Hippocampal formation (tissue), 2 donors: ENCODE measurements at regions not wholly inside any gene's neighbourhood (a gene's known extent, or its start where the extent isn't known, plus 50 kb on each side); places are given as distances from the start of the nearest gene placed in this dataset.
"Not testable (repeated sequence)": the region's sequence is repeated elsewhere in the genome, so short reads cannot be mapped to it uniquely, and the experiment has no call there.

Experiments used
- DNase-seq, 2 donors: peaks; one replicate each; lab custom pipeline; 2025; lab: John Stamatoyannopoulos, UW

DNA sequence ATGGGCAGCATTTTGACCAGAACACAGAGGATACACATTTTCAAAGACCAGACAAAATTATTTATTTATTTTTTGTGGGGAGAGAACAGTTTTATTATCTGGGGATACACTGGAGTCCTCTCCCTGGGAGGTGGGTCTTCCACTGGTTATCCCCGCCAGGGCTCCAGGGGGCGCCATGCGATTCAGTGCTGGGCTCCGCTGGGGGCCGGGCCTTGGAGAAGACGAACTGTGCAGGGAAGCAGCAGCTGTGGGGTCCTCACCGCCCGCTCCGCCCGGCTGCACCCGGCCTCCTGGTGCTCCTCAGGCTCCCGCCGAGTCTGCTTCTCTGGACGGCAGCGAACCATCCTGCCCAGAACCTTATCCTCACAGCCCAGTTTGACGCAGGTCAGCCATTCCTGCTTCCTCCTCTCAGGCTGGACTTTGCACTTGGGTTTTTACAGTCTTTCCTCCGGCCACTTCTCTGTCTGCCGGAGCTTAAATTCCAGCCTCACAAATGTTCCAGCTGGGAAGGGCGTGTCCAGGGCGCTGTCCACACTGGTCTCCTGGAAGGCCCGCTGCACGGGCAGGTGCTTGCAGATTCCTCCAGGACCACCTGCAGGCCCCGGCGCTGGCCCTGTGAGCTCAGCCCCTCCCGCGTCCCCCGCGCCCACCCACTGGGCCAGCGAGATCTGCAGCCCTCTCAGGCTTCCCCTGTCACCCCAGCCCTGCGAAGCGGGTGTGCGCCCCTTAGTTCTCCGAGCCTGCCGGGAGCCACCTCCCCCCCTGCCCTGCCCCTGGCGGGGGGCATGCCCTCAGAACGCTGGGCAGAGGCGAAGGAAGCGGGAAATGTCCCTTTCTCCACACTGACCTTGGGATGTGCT, 1830.0 kb upstream of the DEFB115 start:
- no peak for DNase-seq

DNA sequence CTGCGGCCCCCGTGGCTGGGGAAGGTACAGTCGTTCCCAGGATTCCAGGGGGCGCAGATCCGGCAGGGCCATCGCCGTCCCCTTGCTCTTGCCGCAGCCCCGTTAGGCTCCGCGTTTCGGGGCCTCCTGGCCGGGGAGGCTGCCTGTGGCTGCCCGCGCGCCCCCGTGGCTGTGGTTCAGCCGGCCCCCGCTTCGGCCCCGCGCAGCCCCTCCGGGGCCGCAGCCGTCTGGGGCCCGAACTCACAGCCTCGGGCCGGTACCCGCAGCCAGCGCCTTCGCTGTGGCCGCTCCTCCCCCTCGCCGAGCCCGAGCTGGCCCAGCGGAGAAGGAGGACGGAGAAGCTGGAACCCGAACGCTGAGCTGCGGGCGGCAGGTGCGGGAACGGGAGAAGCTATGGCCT, 1826.9 kb upstream of the DEFB115 start:
- no peak for DNase-seq

DNA sequence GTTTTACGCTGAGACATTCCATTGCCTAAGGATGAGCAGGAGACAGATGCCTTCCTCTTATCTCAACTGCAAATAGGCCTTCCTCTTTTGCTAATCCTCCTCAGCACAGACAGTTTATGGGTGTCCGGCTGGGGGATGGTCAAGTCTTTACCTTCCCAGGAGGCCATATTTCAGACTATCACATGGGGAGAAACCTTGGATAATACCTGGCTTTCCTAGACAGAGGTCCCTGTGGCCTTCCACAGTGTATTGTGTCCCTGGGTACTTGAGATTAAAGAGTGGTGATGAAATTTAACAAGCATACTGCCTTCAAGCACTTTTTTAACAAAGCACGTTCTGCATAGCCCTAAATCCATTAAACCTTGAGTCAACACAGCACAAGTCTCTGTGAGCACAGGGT, 1816.7 kb upstream of the DEFB115 start:
- not testable (repeated sequence) for DNase-seq

DNA sequence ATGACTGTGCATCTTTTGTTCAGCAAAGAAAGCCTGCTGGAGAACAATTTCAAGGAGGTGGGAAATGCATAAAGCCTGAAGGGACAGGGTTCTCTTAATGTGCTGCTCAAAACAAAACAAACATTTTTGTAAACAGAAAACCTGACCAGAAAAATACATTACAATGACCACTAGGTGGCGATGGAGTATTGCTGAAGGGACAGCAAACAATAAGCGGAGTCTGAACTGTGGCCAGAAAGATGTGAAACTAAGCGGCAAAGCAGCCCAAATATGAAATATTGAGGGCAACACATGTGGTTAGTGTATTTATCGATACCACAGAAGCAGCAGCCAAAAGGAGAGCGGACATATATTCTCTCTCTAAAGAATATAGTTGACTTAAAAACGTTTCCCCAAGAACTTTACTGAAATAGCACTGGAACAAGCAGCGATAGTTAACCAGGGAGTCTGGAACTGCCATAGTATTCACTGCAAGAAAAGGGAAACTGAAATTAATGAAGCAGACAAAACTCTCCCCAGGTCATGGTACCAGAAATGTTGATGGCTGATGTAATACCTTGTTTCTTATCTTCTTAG, 1814.2 kb upstream of the DEFB115 start:
- DNase-seq: peak; percentile 17 to 47

DNA sequence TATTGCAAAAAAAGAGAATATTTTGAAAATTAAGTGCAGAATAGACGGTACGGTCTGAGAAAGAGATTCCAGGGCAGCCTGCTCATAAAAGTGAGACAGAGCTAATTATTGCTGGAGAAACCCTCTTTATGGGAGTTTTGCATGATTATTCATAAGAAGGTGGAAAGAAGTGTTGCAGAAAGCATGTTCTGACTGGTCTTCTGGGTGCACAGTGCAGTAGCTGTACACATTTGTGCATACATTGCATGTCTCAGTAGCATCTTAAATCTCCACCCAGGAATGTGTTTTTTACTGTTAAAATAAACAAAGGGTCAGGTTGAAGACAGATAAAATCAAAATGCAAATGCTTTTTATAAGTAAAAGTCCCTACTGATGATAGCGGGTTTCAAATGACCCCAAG, 1813.6 kb upstream of the DEFB115 start:
- no peak for DNase-seq

DNA sequence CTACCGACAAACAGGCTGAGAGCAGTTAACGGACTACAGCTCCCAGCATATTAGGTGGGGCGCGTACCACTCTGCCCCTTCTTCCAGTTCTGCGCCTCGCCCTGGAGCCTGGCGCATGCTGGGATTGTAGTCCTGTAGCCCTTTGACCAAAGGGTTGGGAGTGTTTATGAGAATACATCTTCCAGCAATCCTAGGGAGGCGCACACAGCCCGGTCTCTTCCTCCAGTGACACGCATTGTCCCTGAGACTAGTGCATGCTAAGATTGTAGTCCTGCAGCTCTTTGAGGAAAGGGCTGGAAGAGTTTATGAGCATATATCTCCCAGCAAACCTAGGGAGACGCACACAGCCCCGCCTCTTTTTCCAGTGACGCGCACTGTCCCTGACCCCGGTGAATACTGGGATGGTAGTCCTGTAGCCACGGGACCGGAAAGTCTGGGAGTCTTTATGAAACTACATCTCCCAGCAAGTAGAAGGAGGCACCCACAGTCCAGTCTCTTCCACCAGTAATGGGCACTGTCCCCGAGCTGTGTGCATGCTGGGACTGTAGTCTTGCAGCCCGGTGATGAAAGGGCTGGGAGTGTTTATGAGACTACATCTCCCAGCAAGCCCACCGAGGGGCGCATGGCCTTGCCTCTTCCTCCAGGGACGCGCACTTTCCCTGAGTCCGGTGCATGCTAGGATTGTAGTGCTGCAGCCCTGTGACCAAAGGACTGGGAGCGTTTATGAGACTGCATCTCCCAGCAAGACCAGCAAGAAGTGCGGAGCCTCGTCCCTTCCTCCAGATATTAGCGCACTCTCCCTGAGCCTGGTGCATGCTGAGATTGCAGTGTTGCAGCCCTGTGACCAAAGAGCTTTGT, 1812.2 kb upstream of the DEFB115 start:
- peak in 1 of 2 donors; percentile 35 for DNase-seq

DNA sequence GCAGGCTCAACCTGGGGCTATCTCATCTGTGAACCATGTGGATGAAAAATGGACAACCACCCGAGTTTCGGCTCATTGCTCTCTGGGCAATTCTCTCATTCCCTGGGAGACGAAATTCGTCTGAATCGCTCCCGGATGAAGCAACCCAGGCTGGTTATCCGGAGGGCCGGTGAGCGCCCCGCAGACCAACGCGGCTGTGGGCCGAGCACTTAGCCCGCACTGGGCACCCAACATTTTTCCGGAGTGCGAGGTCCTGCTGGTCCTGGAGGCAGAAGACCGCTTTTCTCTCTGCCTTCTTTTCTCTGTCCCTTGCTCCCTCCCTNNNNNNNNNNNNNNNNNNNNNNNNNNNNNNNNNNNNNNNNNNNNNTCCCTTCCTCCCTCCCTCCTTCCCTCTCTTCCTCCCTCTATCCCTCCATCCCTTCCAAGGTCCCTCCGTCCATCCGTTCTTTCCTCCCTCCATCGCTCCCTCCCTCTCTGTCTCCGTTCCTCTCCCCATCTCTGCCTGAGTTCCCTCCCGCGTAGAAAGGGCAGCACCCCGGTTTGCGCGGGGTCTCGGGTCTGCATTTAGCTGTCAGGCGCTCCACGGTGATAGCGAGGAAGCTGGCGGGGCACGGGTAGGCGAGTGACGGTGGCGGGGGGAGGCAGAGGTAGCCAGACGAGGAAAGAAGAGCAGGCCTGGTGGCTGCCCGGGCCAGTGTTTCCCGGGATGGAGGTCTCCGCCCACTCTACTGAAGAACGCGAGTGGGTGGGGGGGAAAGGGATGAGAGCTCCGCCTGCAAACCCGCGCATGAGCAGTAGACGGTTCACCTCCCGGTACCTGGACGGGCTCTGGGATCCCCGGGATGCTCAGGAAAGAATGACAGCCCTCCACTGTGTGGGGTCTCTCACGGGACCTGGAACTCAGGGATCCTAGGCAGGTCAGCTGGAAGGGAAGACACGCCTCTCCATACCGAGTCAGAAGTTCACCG, 1809.7 kb upstream of the DEFB115 start:
- DNase-seq: not testable (repeated sequence)

DNA sequence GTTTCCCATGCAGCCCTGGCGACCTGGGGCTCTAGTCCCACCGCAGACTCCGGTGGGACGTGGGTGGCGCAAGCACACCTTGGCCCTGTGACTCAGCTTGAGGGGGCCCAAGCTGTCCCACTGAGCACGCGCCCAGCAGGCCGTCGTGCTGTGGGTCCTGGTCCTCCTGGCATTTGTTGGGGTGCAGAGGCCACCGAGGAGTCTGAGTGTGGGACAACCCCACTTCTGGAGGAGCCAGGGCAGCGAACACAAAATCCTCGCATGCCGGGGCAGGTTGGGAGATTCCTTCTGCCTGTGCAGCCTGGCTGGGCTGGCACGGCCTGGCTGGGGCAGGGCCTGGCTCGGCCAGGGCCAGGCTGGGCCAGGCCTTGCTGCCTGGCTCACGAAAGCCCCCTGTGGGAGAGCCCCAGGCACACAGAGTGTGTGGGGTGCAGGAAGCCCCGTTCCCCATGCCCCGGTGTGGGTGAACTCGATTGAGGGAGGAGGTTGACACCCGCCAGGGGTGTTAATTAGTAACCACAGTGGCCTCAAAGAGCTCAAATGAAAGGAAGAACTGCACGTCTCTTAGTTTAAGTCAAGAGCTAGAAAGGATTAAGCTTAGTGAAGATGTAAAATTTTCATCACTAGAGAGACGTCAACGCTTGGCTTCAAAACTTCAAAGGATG, 1808.5 kb upstream of the DEFB115 start:
- DNase-seq: no peak

DNA sequence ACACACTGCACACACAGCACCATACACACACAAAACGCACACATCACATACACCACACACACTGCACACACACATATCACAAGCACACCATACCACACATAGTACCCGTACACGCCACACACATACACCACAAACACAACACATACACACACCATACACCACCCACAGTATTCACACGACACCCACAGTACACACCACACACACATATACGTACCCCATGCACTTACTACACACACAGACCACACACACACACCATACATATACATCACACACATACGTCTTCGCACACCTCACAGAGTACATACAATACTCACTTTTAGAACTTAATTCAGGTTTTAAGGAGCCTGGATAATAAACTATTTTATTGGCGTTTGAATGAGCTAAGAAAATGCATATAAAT, 1805.3 kb upstream of the DEFB115 start:
- no peak for DNase-seq

DNA sequence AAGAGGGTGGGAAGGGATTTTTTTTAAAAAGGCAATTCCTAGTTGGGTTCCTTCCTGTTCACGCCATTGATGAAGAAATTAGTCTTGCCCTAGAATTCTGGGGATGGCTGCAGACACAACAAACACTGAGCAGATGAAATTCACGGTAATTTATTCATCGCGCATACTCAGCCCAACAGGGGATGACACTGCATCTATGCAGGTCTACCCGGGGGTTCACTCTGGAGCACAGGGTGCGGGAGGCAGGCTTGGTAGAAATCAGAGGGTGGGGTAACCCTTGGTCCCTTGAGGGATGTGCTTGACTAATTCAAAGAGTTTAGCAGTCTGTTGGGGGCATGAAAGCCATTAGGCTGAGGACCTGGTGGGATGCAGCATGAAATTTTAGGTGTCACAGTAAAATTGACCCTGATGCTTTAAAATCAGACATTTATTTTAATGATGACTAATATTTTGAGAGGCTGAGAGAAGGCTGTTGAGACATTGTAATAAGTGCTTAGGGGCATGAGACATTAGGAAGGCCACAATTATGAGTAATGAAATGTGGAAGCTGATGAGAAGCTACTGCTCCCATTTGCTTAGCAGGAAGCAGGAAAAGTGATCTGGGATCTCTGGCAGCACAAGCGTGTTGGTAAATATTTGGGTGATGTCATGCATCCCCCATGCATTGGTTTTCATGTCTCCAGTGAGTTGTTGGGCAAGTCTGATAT, 1800.3 kb upstream of the DEFB115 start:
- not testable (repeated sequence) for DNase-seq

DNA sequence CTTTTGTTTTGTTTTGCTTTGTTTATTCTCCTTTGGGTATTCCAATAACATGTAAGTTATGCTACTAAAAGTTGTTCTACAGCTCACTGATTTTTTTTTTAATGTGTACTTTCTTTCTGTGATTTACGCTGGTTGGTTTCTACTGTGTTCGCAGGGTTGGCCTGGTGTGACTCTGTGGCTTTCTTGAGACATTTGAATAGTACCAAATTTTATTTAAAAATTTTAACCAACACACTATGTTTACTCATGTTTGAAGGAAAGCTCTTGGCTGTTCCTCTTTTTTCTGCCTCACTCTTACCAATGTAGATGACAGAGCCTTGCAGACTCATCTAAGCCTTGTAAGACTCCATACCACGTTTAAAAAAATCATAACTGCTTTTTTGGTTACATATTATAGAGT, 1784.9 kb upstream of the DEFB115 start:
- no peak for DNase-seq

DNA sequence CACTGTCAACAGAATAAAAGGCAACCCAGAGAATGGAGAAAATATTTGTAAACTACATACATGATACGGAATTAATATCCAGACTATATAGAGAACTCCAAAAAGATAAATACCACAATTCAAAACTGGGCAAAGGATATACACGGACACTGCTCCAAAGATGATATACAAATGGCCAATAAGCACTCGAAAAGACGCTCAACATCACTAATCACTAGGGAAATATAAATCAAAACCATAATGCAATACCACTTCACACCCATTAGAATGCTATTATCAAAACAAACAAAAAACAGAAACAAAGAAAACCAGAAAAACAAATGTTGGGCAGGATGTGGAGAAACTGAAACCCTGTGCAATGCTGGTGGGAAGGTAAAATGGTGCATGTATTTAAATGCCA, 1764.6 kb upstream of the DEFB115 start:
- DNase-seq: not testable (repeated sequence)

DNA sequence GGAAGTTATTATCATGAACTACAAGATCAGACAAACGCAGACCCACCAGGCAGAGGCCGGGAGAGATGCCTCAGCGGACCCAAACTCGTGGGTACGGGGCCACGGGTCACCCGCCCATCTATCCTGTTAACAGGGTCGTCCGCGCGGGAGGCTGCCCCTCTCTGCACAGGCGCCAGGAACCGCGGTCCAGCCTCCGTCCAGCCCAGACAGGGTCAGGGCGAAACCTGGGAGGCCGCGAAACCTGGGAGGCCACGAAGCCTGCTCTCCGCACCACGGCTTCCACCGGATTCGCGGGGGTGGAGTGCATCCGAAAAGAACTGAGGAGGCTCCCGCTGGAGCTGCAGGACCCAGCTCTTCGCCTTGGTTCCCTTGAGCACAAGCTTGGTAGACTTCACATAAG, 1760.7 kb upstream of the DEFB115 start:
- DNase-seq: not testable (repeated sequence)

DNA sequence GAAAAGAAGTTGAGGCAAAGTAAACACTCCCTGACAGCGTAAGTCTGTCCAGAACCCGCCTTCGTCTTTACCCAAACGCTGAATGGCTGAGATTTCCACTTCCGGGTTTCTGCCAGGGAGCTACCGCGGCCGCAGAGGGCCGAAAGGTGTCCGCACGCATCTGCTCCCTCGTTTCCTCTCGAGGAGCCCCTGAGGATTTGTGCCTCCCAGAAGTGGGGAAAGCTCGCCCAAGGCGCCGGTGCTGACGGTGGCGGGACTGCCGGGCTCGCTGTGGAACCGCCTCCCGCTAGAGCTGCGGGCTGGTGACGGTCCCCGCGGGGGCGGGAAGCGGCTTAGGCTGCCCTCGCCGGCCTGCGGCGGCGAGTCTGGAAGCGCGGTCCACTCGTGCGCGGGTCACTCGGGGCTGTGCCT, 1760.2 kb upstream of the DEFB115 start:
- no peak for DNase-seq

DNA sequence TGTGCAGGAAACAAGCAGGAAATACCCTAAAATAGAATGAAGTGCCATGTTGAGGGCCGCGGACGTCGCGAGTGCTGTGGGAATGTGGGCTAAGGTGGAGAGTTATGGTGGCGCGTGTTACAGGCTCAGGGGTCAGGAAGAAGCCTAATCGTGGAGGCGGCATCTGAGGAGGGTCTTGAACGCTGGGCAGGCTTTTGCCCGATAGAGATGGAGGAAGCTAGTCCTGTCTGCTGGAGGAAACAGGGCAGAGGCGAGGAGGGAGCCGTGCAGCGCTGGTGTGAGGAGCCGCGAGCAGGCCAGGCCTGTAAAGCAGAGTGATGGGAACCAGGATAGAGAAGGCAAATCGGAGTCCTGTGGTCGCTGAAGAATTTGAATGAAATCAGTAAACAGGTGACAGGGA, 1759.8 kb upstream of the DEFB115 start:
- not testable (repeated sequence) for DNase-seq

DNA sequence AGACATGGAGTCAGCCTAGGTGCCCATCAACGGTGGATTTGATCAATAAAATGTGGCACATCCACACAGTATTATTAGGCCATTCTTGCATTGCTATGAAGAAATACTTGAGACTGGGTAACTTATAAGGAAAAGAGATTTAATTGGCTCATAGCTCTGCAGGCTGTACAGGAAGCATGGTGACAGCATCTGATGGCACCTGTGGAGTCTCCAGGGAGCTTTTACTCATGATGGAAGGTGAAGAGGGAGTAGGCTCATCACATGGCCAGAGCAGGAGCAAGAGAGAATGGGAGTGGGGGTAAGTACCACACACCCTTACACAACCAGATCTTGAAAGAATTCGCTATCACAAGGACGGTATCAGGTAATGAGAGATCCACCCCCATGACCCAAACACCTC, 1756.7 kb upstream of the DEFB115 start:
- DNase-seq: not testable (repeated sequence)

DNA sequence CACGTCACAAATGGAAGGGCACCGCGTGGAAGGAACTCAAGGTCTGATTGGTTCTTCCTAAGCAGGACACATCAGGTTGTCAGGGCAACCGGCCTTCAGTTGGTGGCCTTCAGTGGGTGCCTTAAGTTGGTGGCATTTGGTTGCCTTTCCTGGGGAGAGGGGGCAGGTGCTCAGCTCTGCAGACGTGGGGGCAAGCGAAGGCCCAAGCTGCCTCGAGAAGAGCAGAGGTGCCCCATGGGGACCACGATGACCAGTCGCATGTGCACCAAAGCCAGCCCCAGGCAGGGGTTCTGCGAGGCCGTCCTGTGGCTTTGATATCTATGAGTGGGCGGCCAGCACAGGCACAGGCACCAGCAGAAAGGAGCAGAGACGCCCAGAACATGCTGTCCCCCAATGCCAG, 1742.8 kb upstream of the DEFB115 start:
- DNase-seq: not testable (repeated sequence)

DNA sequence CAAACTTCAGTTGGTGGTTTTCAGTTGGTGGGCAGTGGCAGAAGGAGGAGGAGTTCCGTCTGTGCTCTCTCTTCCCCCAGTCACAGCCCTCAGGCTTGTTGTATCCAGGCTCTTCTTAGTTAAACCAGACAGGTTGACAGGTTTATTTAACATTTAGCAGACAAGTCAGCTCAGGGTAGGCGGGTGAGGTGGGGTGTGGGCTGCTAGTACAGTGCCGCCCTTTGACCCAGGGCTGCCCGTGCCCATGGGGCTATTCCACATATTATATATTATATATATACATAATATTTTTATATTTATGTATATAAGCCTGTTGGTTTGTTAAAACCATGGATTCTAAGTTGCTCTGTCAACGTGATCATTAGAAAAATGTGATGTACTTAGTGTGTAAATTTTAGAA, 1740.6 kb upstream of the DEFB115 start:
- DNase-seq: not testable (repeated sequence)

DNA sequence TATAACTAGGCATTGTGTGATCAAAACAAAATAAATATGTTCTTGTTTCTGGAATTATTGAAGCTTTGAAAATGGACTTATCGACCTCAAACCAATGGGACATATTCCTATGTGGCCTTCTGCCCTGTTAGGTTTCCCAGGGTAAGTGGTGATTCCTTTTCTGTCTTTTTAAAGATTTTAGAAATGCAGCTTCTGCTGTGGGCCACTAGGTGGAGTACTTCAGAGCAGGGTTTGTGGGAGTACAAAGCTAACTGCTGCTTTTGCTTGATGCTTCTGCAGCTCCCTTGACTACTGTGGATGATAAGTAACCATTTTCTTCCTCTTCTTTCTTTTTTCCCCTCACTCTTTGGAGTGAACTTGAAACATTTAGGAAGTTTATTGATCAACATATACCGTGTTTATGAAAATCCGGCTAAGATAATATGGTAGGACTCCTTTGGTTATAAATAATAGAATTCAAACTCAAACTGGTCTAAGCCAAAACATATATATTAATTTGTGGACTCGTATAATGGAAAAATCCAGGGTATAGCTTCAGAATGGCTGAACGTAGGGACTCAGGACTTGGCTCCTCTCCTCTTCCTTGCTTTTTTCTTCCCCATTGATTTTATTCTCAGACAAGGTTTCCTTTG, 1737.7 kb upstream of the DEFB115 start:
- not testable (repeated sequence) for DNase-seq
